CD14-positive monocyte (primary cell): ENCODE measurements at regions not wholly inside any gene's neighbourhood (a gene's known extent, or its start where the extent isn't known, plus 50 kb on each side); places are given as distances from the start of the nearest gene placed in this dataset.

Experiments used
- DNase-seq, 3 donors: peaks; one replicate each; pipeline ENCODE4 v3.0.0-alpha.2; 2011 to 2022
- H2AFZ ChIP-seq: 2 replicates; pipeline ENCODE4 v1.6.0; 2012; ENCODE audit warnings: mild to moderate bottlenecking, low read depth, low read length, inconsistent platforms; ENCODE audit not compliant: insufficient read depth, poor library complexity, severe bottlenecking
- H3K27ac ChIP-seq, 2 donors: 1 replicate in 1 of 2; 2 replicates in 1 of 2; pipeline ENCODE4 v1.5.1; 2012 to 2013; ENCODE audit warnings: low read length in 2 of 2, control low read depth in 1 of 2, inconsistent platforms in 1 of 2, low read depth in 1 of 2, mild to moderate bottlenecking in 1 of 2
- H3K27me3 ChIP-seq, 2 donors: one replicate each; pipeline versions ENCODE4 v1.6.0 to v1.6.1; 2011 to 2013; ENCODE audit warnings: low read length in 2 of 2; ENCODE audit not compliant: control insufficient read depth in 2 of 2, insufficient read depth in 2 of 2
- H3K36me3 ChIP-seq, 2 donors: replicated peaks in 1 of 2; 1 replicate in 1 of 2; 2 replicates in 1 of 2; pipeline versions ENCODE4 v1.5.1 to v1.6.1; 2012 to 2013; ENCODE audit warnings: low read length in 2 of 2, control low read depth in 1 of 2, inconsistent platforms in 1 of 2, mild to moderate bottlenecking in 1 of 2; ENCODE audit not compliant: insufficient read depth in 2 of 2, control insufficient read depth in 1 of 2
- H3K4me1 ChIP-seq, 2 donors: 1 replicate in 1 of 2; 2 replicates in 1 of 2; pipeline versions ENCODE4 v1.5.1 to v1.6.1; 2012 to 2013; ENCODE audit warnings: low read length in 2 of 2, control low read depth in 1 of 2, inconsistent platforms in 1 of 2, mild to moderate bottlenecking in 1 of 2, moderate library complexity in 1 of 2; ENCODE audit not compliant: insufficient read depth in 2 of 2, control insufficient read depth in 1 of 2
- H3K4me2 ChIP-seq: replicated peaks from 2 replicates; pipeline ENCODE3; 2012; ENCODE audit warnings: low read length, moderate library complexity, mild to moderate bottlenecking; ENCODE audit not compliant: poor library complexity, severe bottlenecking; ENCODE audit errors: extremely low read depth
- H3K4me3 ChIP-seq, 3 experiments: fragments of 200-600 bp in 1 of 3; sonication (generic) in 1 of 3; replicated peaks in 1 of 3; 1 replicate in 2 of 3; 2 replicates in 1 of 3; pipeline ENCODE4 v1.5.1; 2011 to 2013; ENCODE audit warnings: low read length in 3 of 3, mild to moderate bottlenecking in 3 of 3, control low read depth in 2 of 3, low read depth in 2 of 3, inconsistent platforms in 1 of 3, moderate library complexity in 1 of 3
- H3K79me2 ChIP-seq: 2 replicates; pipeline ENCODE4 v1.6.0; 2012; ENCODE audit warnings: mild to moderate bottlenecking, control low read depth, inconsistent platforms, low read length, moderate library complexity; ENCODE audit not compliant: insufficient read depth
- H3K9ac ChIP-seq: 2 replicates; pipeline ENCODE4 v1.6.0; 2017; ENCODE audit warnings: low read length, mild to moderate bottlenecking; ENCODE audit not compliant: insufficient read depth, poor library complexity, severe bottlenecking
- H3K9me3 ChIP-seq, 2 donors: replicated peaks in 1 of 2; 1 replicate in 1 of 2; 2 replicates in 1 of 2; pipeline versions ENCODE4 v1.5.1 to v1.6.1; 2012 to 2013; ENCODE audit warnings: low read length in 2 of 2, control low read depth in 1 of 2; ENCODE audit not compliant: control insufficient read depth in 1 of 2, insufficient read depth in 1 of 2
- H4K20me1 ChIP-seq: 2 replicates; pipeline ENCODE4 v1.6.0; 2012; ENCODE audit warnings: mild to moderate bottlenecking, low read length, control low read depth, moderate library complexity; ENCODE audit not compliant: insufficient read depth
- H3K27ac Mint-ChIP-seq, 7 donors: one replicate each; pipeline ENCODE4 v1.8.0; 2020; ENCODE audit warnings: mild to moderate bottlenecking in 7 of 7, mixed read lengths in 7 of 7, moderate library complexity in 6 of 7, inconsistent platforms in 2 of 7
- H3K27me3 Mint-ChIP-seq, 3 donors: one replicate each; pipeline ENCODE4 v1.8.0; 2021 to 2022; ENCODE audit warnings: low read depth in 3 of 3, mild to moderate bottlenecking in 3 of 3, mixed read lengths in 3 of 3, moderate library complexity in 3 of 3, inconsistent platforms in 1 of 3
- H3K36me3 Mint-ChIP-seq, 2 donors: one replicate each; pipeline ENCODE4 v1.8.0; 2020; ENCODE audit warnings: mixed read lengths in 2 of 2, inconsistent platforms in 1 of 2, mild to moderate bottlenecking in 1 of 2
- H3K4me1 Mint-ChIP-seq: one replicate; pipeline ENCODE4 v1.8.0; 2020; ENCODE audit warnings: mild to moderate bottlenecking, mixed read lengths
- H3K4me3 Mint-ChIP-seq, 2 donors: one replicate each; pipeline ENCODE4 v1.8.0; 2020; ENCODE audit warnings: mild to moderate bottlenecking in 2 of 2, mixed read lengths in 2 of 2, moderate library complexity in 1 of 2
- H3K9me3 Mint-ChIP-seq, 7 donors: one replicate each; pipeline ENCODE4 v1.8.0; 2020 to 2022; ENCODE audit warnings: mixed read lengths in 7 of 7, mild to moderate bottlenecking in 6 of 7, moderate library complexity in 6 of 7, inconsistent platforms in 2 of 7
- WGBS: methylation state at CpG from one replicate; pipeline ENCODE4 v1.1.5; 2013; ENCODE audit warnings: missing lambda C conversion rate; ENCODE audit not compliant: insufficient coverage; 5-methylcytosine and 5-hydroxymethylcytosine counted together
- intact Hi-C, 2 donors: fragments of 100-400 bp; cut with micrococcal nuclease; formaldehyde crosslinking; loops; one replicate each; pipeline versions ENCODE4 v1.15.0 to v1.15.1; 2023
- TF ChIP-seq, protein P1 (sequence below): fragments of 200-600 bp; IDR thresholded peaks from one replicate; pipeline ENCODE4 v1.8.0; 2022; ENCODE audit warnings: antibody characterized with exemption, mild to moderate bottlenecking

GRCh38 chr18:46299465-46300008 is 195.4 kb downstream of the HAUS1 start:
- H3K27me3 Mint-ChIP-seq, result peaks cover 6 to 11% (median 11%) of the 10 kb centered on the region in 3 donors
- no peak overlapping the region for H3K4me3 Mint-ChIP-seq

DNA sequence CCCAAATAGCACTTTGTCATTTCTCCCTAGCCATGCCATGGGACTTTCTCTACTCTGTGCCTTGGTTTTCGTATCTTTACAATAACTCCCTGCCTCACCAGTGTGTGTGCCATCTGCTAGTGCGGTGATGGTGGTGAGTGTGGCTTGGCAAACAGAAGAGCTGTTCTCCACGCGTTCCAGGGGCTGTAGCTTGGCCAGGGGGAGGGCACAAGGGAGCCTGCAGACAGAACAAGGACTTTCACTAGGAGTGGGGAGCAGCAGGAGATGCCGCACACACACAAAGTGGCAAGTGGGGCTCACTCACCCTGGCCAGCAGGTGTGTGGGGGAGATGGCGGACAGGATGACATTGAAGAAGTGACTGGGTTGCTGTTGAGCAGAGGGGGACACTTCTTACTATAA is 196.9 kb downstream of the HAUS1 start:
- H3K79me2 ChIP-seq, result no peaks in the 10 kb centered on the region
- Mint-ChIP-seq H3K4me1 (peaks cover 2% of the 10 kb centered on the region), H3K4me3 (no peak overlapping the region), H3K27ac (no peak overlapping the region), H3K36me3 (no peaks in the 10 kb centered on the region), H3K9me3 (peaks cover 0 to 6% (median 2%) of the 10 kb centered on the region in 7 donors), H3K27me3 (peaks cover 6 to 12% (median 11%) of the 10 kb centered on the region in 3 donors)
- H3K4me2 ChIP-seq, result no peak overlapping the region
- DNase-seq, result no peak
- H4K20me1 ChIP-seq, result no peaks in the 10 kb centered on the region
- H3K36me3 ChIP-seq, result no peaks in the 10 kb centered on the region
- H3K4me1 ChIP-seq, result no peaks in the 10 kb centered on the region
- H3K27ac ChIP-seq, result no peak overlapping the region
- intact Hi-C loops, result no loop called here
- no peak overlapping the region for H2AFZ ChIP-seq
- peaks cover 0 to 2% of the 10 kb centered on the region in 2 donors for H3K9me3 ChIP-seq
- WGBS, result 63% methylated on average over 3 of the region's 6 CpGs
- TF ChIP-seq, protein P1, sequence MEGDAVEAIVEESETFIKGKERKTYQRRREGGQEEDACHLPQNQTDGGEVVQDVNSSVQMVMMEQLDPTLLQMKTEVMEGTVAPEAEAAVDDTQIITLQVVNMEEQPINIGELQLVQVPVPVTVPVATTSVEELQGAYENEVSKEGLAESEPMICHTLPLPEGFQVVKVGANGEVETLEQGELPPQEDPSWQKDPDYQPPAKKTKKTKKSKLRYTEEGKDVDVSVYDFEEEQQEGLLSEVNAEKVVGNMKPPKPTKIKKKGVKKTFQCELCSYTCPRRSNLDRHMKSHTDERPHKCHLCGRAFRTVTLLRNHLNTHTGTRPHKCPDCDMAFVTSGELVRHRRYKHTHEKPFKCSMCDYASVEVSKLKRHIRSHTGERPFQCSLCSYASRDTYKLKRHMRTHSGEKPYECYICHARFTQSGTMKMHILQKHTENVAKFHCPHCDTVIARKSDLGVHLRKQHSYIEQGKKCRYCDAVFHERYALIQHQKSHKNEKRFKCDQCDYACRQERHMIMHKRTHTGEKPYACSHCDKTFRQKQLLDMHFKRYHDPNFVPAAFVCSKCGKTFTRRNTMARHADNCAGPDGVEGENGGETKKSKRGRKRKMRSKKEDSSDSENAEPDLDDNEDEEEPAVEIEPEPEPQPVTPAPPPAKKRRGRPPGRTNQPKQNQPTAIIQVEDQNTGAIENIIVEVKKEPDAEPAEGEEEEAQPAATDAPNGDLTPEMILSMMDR, result no peak
- H3K27me3 ChIP-seq, result peaks cover 0 to 3% of the 10 kb centered on the region in 2 donors
- H3K9ac ChIP-seq, result no peak overlapping the region
- H3K4me3 ChIP-seq, result no peak overlapping the region

More at GRCh38 chr18:46299465-46300008, 195.4 kb downstream of the HAUS1 start:
- H3K4me1 ChIP-seq, result peaks cover 1 to 3% of the 10 kb centered on the region in 2 donors
- intact Hi-C loops, result no loop called here
- no peaks in the 10 kb centered on the region for H4K20me1 ChIP-seq
- Mint-ChIP-seq H3K4me1 (peaks cover 4% of the 10 kb centered on the region), H3K9me3 (peaks cover 0 to 4% (median 0%) of the 10 kb centered on the region in 7 donors), H3K27ac (no peak overlapping the region), H3K36me3 (no peaks in the 10 kb centered on the region)
- DNase-seq, result no peak
- H2AFZ ChIP-seq, result no peak overlapping the region
- no peak overlapping the region for H3K27ac ChIP-seq
- no peaks in the 10 kb centered on the region for H3K79me2 ChIP-seq
- H3K9ac ChIP-seq, result no peak overlapping the region
- H3K36me3 ChIP-seq, result no peaks in the 10 kb centered on the region
- no CpG with 5 or more reads among the region's 7 CpGs for WGBS
- no peak overlapping the region for H3K4me2 ChIP-seq
- H3K27me3 ChIP-seq, result peaks cover 0 to 3% of the 10 kb centered on the region in 2 donors
- H3K9me3 ChIP-seq, result no peaks in the 10 kb centered on the region
- TF ChIP-seq, protein P1, result no peak
- no peak overlapping the region for H3K4me3 ChIP-seq
